Endodermal cell (in vitro differentiated cells): ENCODE measurements at regions not wholly inside any gene's neighbourhood (a gene's known extent, or its start where the extent isn't known, plus 50 kb on each side); places are given as distances from the start of the nearest gene placed in this dataset.

Experiments used
- DNase-seq: peaks from one replicate; pipeline ENCODE4 v3.0.0-alpha.2; 2017
- H3K27ac ChIP-seq: 2 replicates; pipeline ENCODE4 v1.5.1; 2013; ENCODE audit warnings: mild to moderate bottlenecking, low read depth, low read length, moderate library complexity
- H3K27me3 ChIP-seq: 2 replicates; pipeline ENCODE4 v1.6.1; 2013; ENCODE audit warnings: mild to moderate bottlenecking, low read length, moderate library complexity; ENCODE audit not compliant: insufficient read depth, control insufficient read depth, poor library complexity, severe bottlenecking
- H3K36me3 ChIP-seq: 2 replicates; pipeline ENCODE4 v1.7.0; 2013; ENCODE audit warnings: mild to moderate bottlenecking, low read length, moderate library complexity; ENCODE audit not compliant: control insufficient read depth, insufficient read depth
- H3K4me1 ChIP-seq: one replicate; pipeline ENCODE4 v1.7.0; 2013; ENCODE audit warnings: low read length; ENCODE audit not compliant: control insufficient read depth, insufficient read depth
- H3K4me3 ChIP-seq: 2 replicates; pipeline ENCODE4 v1.5.1; 2013; ENCODE audit warnings: mild to moderate bottlenecking, low read length, moderate library complexity
- H3K9ac ChIP-seq: 2 replicates; pipeline ENCODE4 v1.6.1; 2013; ENCODE audit warnings: mild to moderate bottlenecking, low read length, moderate library complexity; ENCODE audit not compliant: poor library complexity, severe bottlenecking; ENCODE audit errors: extremely low read depth
- H3K9me3 ChIP-seq: 2 replicates; pipeline ENCODE4 v1.6.1; 2013; ENCODE audit warnings: mild to moderate bottlenecking, low read length, moderate library complexity; ENCODE audit not compliant: control insufficient read depth
- H3K27ac Mint-ChIP-seq: 2 replicates; pipeline ENCODE4 v1.8.0; 2020; ENCODE audit warnings: mixed read lengths
- H3K27me3 Mint-ChIP-seq: 2 replicates; pipeline ENCODE4 v1.8.0; 2021; ENCODE audit warnings: mild to moderate bottlenecking, mixed read lengths; ENCODE audit not compliant: insufficient read depth
- H3K36me3 Mint-ChIP-seq: 2 replicates; pipeline ENCODE4 v1.8.0; 2020; ENCODE audit warnings: low read depth, mixed read lengths
- H3K4me1 Mint-ChIP-seq: 2 replicates; pipeline ENCODE4 v1.8.0; 2020; ENCODE audit warnings: mixed read lengths
- H3K4me3 Mint-ChIP-seq: 2 replicates; pipeline ENCODE4 v1.8.0; 2020; ENCODE audit warnings: mild to moderate bottlenecking, moderate library complexity, mixed read lengths
- H3K9me3 Mint-ChIP-seq: 2 replicates; pipeline ENCODE4 v1.8.0; 2020; ENCODE audit warnings: mild to moderate bottlenecking, mixed read lengths
- WGBS, 2 experiments: methylation state at CpG; one replicate each; pipeline versions ENCODE4 v1.1.5 to v1.1.7; 2013; ENCODE audit warnings: missing lambda C conversion rate in 2 of 2, mixed read lengths in 1 of 2; ENCODE audit not compliant: insufficient coverage in 1 of 2, insufficient read length in 1 of 2; 5-methylcytosine and 5-hydroxymethylcytosine counted together
- TF ChIP-seq, protein P1 (sequence below): fragments of 200-600 bp; sonication (generic); conservative IDR thresholded peaks from 2 replicates; pipeline ENCODE4 v1.5.0; 2021; ENCODE audit warnings: antibody characterized with exemption, mild to moderate bottlenecking

GRCh38 chr9:107585465-107585864 lies 95.9 kb upstream of the KLF4 start:
- Mint-ChIP-seq H3K27me3 (peaks cover 22% of the 10 kb centered on the region), H3K36me3 (no peaks in the 10 kb centered on the region), H3K4me3 (no peak overlapping the region), H3K4me1 (peaks cover 41% of the 10 kb centered on the region), H3K9me3 (no peaks in the 10 kb centered on the region), H3K27ac (no peak overlapping the region)
- TF ChIP-seq, protein P1, sequence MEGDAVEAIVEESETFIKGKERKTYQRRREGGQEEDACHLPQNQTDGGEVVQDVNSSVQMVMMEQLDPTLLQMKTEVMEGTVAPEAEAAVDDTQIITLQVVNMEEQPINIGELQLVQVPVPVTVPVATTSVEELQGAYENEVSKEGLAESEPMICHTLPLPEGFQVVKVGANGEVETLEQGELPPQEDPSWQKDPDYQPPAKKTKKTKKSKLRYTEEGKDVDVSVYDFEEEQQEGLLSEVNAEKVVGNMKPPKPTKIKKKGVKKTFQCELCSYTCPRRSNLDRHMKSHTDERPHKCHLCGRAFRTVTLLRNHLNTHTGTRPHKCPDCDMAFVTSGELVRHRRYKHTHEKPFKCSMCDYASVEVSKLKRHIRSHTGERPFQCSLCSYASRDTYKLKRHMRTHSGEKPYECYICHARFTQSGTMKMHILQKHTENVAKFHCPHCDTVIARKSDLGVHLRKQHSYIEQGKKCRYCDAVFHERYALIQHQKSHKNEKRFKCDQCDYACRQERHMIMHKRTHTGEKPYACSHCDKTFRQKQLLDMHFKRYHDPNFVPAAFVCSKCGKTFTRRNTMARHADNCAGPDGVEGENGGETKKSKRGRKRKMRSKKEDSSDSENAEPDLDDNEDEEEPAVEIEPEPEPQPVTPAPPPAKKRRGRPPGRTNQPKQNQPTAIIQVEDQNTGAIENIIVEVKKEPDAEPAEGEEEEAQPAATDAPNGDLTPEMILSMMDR: no peak
- Histone ChIP-seq H3K27ac (no peak overlapping the region), H3K4me1 (peaks cover 12% of the 10 kb centered on the region), H3K4me3 (no peak overlapping the region), H3K9ac (no peak overlapping the region), H3K36me3 (no peaks in the 10 kb centered on the region), H3K9me3 (no peaks in the 10 kb centered on the region), H3K27me3 (no peaks in the 10 kb centered on the region)
- no peak for DNase-seq
- 95 to 100% methylated on average over 2 to 3 of the region's 3 CpGs for WGBS, 2 experiments

GRCh38 chr9:107584944-107585343 lies 95.4 kb upstream of the KLF4 start:
- Mint-ChIP-seq H3K4me1 (peaks cover 41% of the 10 kb centered on the region), H3K27me3 (peaks cover 21% of the 10 kb centered on the region), H3K27ac (no peak overlapping the region), H3K9me3 (no peaks in the 10 kb centered on the region), H3K4me3 (no peak overlapping the region), H3K36me3 (no peaks in the 10 kb centered on the region)
- H3K27me3 ChIP-seq: no peaks in the 10 kb centered on the region
- no peak overlapping the region for H3K9ac ChIP-seq
- H3K4me3 ChIP-seq: no peak overlapping the region
- H3K36me3 ChIP-seq: no peaks in the 10 kb centered on the region
- TF ChIP-seq, protein P1: no peak
- no peak overlapping the region for H3K27ac ChIP-seq
- 85 to 100% methylated on average over 1 of the region's 1 CpG for WGBS, 2 experiments
- no peak for DNase-seq
- H3K9me3 ChIP-seq: no peaks in the 10 kb centered on the region
- H3K4me1 ChIP-seq: peaks cover 9% of the 10 kb centered on the region

DNA sequence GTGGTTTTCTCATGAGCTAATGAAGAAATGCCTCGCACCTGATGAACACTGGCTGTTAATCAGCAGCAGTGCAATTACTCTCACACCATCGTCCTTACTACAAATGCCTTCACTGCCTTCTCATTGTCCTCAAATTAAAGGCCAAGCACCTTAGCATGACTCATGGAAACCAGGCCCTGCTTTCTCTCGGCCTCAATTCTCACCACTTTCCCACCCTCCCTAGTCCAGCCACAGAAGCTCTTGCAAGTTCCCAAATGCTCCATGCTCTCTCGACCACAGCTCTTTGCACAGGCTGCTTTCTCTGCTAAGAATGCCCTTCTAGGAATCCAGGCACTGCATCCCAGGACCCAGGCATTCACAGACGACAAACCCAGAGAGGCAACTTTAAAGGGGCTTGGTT lies 94.6 kb upstream of the KLF4 start:
- 73 to 76% methylated on average over 5 of the region's 5 CpGs for WGBS, 2 experiments
- Histone ChIP-seq H3K9me3 (no peaks in the 10 kb centered on the region), H3K36me3 (no peaks in the 10 kb centered on the region)

More for the DNA sequence above, 94.6 kb upstream of the KLF4 start:
- DNase-seq: peak; percentile 69
- H3K4me1 ChIP-seq: peaks cover 9% of the 10 kb centered on the region
- H3K27ac ChIP-seq: no peak overlapping the region
- H3K9me3 Mint-ChIP-seq: no peaks in the 10 kb centered on the region
- H3K36me3 Mint-ChIP-seq: no peaks in the 10 kb centered on the region
- TF ChIP-seq, protein P1: no peak
- peaks cover 16% of the 10 kb centered on the region for H3K27me3 Mint-ChIP-seq
- no peaks in the 10 kb centered on the region for H3K27me3 ChIP-seq
- H3K9ac ChIP-seq: no peak overlapping the region
- H3K27ac Mint-ChIP-seq: peak overlapping the region; percentile 17
- H3K4me1 Mint-ChIP-seq: peaks cover 40% of the 10 kb centered on the region
- no peak overlapping the region for H3K4me3 ChIP-seq
- no peak overlapping the region for H3K4me3 Mint-ChIP-seq
